GM12878 (cell line): ENCODE measurements at regions not wholly inside any gene's neighbourhood (a gene's known extent, or its start where the extent isn't known, plus 50 kb on each side); places are given as distances from the start of the nearest gene placed in this dataset.

ENCODE experiments used
- ATAC-seq: fragments of 200-7000 bp; cut with Tn5 transposase; 3 replicates; pipeline ENCODE4 v1.9.1; 2020; ENCODE audit warnings: mild to moderate bottlenecking, moderate library complexity
- BruUV-seq: library from RNA; stranded (reverse); fragments of 400-500 nt; replicated peaks from 2 replicates; lab custom pipeline; 2021; lab: Mats Ljungman, UMichigan
- CTCF ChIA-PET: fragments of 300-600 bp; sonication (Branson Sonifier 250); formaldehyde crosslinking; extraction: SDS; loops from one replicate; lab custom pipeline; 2021; ENCODE audit warnings: inconsistent platforms; lab: Yijun Ruan, JAX
- POLR2A ChIA-PET: fragments of 350-600 bp; formaldehyde crosslinking; extraction: SDS; loops from one replicate; lab custom pipeline; 2021; ENCODE audit warnings: inconsistent platforms; lab: Charles Lee
- RAD21 ChIA-PET: fragments of 300-600 bp; sonication (Branson Sonifier 250); formaldehyde crosslinking; loops from one replicate; lab custom pipeline; 2023; ENCODE audit warnings: antibody characterized with exemption; ENCODE audit not compliant: unreplicated experiment; lab: Charles Lee
- SMC1A ChIA-PET: fragments of 300-600 bp; sonication (Branson Sonifier 250); formaldehyde crosslinking; loops from one replicate; lab custom pipeline; 2023; ENCODE audit not compliant: unreplicated experiment, uncharacterized antibody; lab: Charles Lee
- DNase-seq: peaks from one replicate; pipeline ENCODE4 v3.0.0-alpha.2; 2011; ENCODE audit warnings: low read depth, low spot score
- FAIRE-seq: peaks from 3 replicates; lab custom pipeline; 2011; peaks lifted over from hg19 to GRCh38; lab: Jason Lieb, UNC
- H2AFZ ChIP-seq: 2 replicates; pipeline ENCODE4 v1.6.0; 2011; ENCODE audit warnings: low read depth, low read length, control low read depth; ENCODE audit not compliant: control insufficient read depth
- H3K27ac ChIP-seq: 2 replicates; pipeline ENCODE4 v1.5.1; 2011; ENCODE audit warnings: control low read depth; ENCODE audit not compliant: control insufficient read depth, insufficient read depth
- H3K27me3 ChIP-seq, 2 experiments: replicated peaks in 1 of 2; 2 replicates each; pipeline versions ENCODE4 v1.6.0 to v1.6.1; 2011; ENCODE audit warnings: low read length in 1 of 2; ENCODE audit not compliant: control insufficient read depth in 2 of 2, insufficient read depth in 2 of 2
- H3K36me3 ChIP-seq, 2 experiments: 2 replicates each; pipeline ENCODE4 v1.5.1; 2011; ENCODE audit warnings: low read length in 1 of 2; ENCODE audit not compliant: control insufficient read depth in 2 of 2, insufficient read depth in 2 of 2
- H3K4me1 ChIP-seq: 2 replicates; pipeline ENCODE4 v1.6.1; 2011; ENCODE audit warnings: mild to moderate bottlenecking, low read length, moderate library complexity, mixed read lengths; ENCODE audit not compliant: control insufficient read depth, insufficient read depth
- H3K4me2 ChIP-seq: 2 replicates; pipeline ENCODE4 v1.6.0; 2011; ENCODE audit warnings: control low read depth; ENCODE audit not compliant: control insufficient read depth, insufficient read depth
- H3K4me3 ChIP-seq: fragments of 200-600 bp; sonication (generic); 2 replicates; pipeline ENCODE4 v1.5.1; 2016
- H3K79me2 ChIP-seq: 2 replicates; pipeline ENCODE4 v1.6.0; 2011; ENCODE audit warnings: low read length; ENCODE audit not compliant: control insufficient read depth, insufficient read depth
- H3K9ac ChIP-seq: 2 replicates; pipeline ENCODE4 v1.8.0; 2011; ENCODE audit warnings: low read length, control low read depth, mixed read lengths; ENCODE audit not compliant: control insufficient read depth, insufficient read depth
- H3K9me3 ChIP-seq: replicated peaks from 3 replicates; pipeline ENCODE4 v1.5.1; 2011; ENCODE audit warnings: mild to moderate bottlenecking, low read length; ENCODE audit not compliant: control insufficient read depth, insufficient read depth
- H4K20me1 ChIP-seq: 2 replicates; pipeline ENCODE4 v1.6.0; 2011; ENCODE audit not compliant: control insufficient read depth, insufficient read depth
- EZH2 ChIP-seq: IDR thresholded peaks from 2 replicates; pipeline ENCODE4 v1.6.1; 2012; ENCODE audit warnings: low read depth, mild to moderate bottlenecking, control low read depth, inconsistent platforms, low read length, borderline replicate concordance; ENCODE audit not compliant: control insufficient read depth
- KLF5 ChIP-seq: fragments of 450-650 bp; IDR thresholded peaks from 2 replicates; pipeline ENCODE4 v1.6.1; 2014; ENCODE audit warnings: mild to moderate bottlenecking; ENCODE audit not compliant: partially characterized antibody
- SRF ChIP-seq, 2 experiments: IDR thresholded peaks; 2 replicates each; pipeline ENCODE4 v1.6.1; 2011; ENCODE audit warnings: low read depth in 2 of 2, low read length in 2 of 2, mild to moderate bottlenecking in 1 of 2, moderate library complexity in 1 of 2
- ZNF622 ChIP-seq: fragments of 450-650 bp; IDR thresholded peaks from 2 replicates; pipeline ENCODE4 v1.6.1; 2017; ENCODE audit warnings: mild to moderate bottlenecking, inconsistent platforms
- WGBS: methylation state at CpG from one replicate; pipeline ENCODE4 v1.1.6; 2016; ENCODE audit warnings: low lambda C conversion rate; ENCODE audit not compliant: insufficient replicate concordance, insufficient coverage; ENCODE audit errors: missing lambda C conversion rate; 5-methylcytosine and 5-hydroxymethylcytosine counted together
- in situ Hi-C: fragments of 300-500 bp; cut with MboI; formaldehyde crosslinking; loops from 9 replicates; pipeline ENCODE4 v1.14.3; 2018; ENCODE audit warnings: mixed read lengths
- intact Hi-C: fragments of 100-400 bp; cut with micrococcal nuclease; formaldehyde crosslinking; loops from one replicate; pipeline ENCODE4 v1.14.2; 2022; ENCODE audit not compliant: unreplicated experiment

- RAD21 ChIA-PET: interaction anchor here (1.2 to 19.0 kb wide), 13 partner anchors 9 to 283 kb away, joined by 3 to 774 read pairs (median 25); partner anchors contain the start of gene TNFAIP3
- intact Hi-C loops: loop anchor here (2.0 to 5.0 kb wide), 2 partner anchors 33 to 140 kb away; no protein-coding TSS in a partner anchor
- CTCF ChIA-PET: interaction anchor here (0.6 to 16.7 kb wide), 12 partner anchors 8 to 237 kb away, joined by 3 to 712 read pairs (median 57); partner anchors contain the start of gene TNFAIP3
- peaks cover 34% of the 10 kb centered on the region for H3K4me1 ChIP-seq
- no peaks in the 10 kb centered on the region for H3K36me3 ChIP-seq
- no TSS peak for BruUV-seq
- no peak overlapping the region for H3K9ac ChIP-seq
- H3K4me3 ChIP-seq: no peak overlapping the region
- DNase-seq (no peak), ATAC-seq (no peak), FAIRE-seq (no peak)
- 3% methylated on average over 2 of the region's 2 CpGs for WGBS
- peak overlapping the region; percentile 65; the same call in 1 of the 2 replicates for H2AFZ ChIP-seq
- POLR2A ChIA-PET: interaction anchor here (0.6 to 5.1 kb wide), 5 partner anchors 30 to 112 kb away, joined by 3 to 41 read pairs (median 17); partner anchors contain the start of gene TNFAIP3
- H3K27me3 ChIP-seq: no peaks in the 10 kb centered on the region
- no peak overlapping the region for H3K4me2 ChIP-seq
- SMC1A ChIA-PET: interaction anchor here (0.9 to 34.9 kb wide), 11 partner anchors 8 to 237 kb away, joined by 3 to 1237 read pairs (median 33); partner anchors contain the start of gene TNFAIP3
- in situ Hi-C loops: loop anchor here (5.0 kb wide), 3 partner anchors 75 to 235 kb away; partner anchors contain the start of gene TNFAIP3
- peaks cover 6% of the 10 kb centered on the region; the same call in 2 of the 3 replicates for H3K9me3 ChIP-seq
- peaks cover 9% of the 10 kb centered on the region for H3K79me2 ChIP-seq
- TF ChIP-seq EZH2 (no peak), KLF5 (no peak)
- TF ChIP-seq, all 136 proteins: peak for 0
- Histone ChIP-seq H4K20me1 (no peaks in the 10 kb centered on the region), H3K27ac (peak overlapping the region; percentile 28; the same call in 1 of the 2 replicates)
Observed at GRCh38 chr6:137941995-137942394, 74.9 kb downstream of the TNFAIP3 start.

DNA sequence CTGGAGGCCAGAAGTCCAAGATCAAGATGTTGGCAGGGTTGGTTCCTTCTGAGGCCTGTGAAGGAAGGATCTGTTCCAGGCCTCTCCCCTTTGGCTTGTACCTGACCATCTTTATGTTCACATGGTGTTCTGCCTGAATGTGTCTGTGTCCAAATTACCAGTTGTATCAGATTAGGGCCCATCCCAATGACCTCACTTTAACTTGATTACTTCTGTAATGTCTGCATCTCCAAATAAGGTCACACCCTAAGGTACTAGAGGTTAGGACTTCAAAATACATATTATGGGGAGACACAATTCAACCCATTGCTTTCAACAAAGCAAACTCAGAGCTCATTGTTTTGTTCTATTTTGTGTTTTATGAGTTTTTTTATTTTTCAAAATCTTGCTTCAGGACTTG is 75.7 kb downstream of the TNFAIP3 start:
- SMC1A ChIA-PET: interaction anchor here (0.6 to 34.9 kb wide), 17 partner anchors 8 to 237 kb away, joined by 3 to 1237 read pairs (median 3); partner anchors contain the start of gene TNFAIP3
- no peak overlapping the region for H3K4me3 ChIP-seq
- no peaks in the 10 kb centered on the region for H3K36me3 ChIP-seq
- H3K79me2 ChIP-seq: peaks cover 9% of the 10 kb centered on the region
- H4K20me1 ChIP-seq: no peaks in the 10 kb centered on the region
- FAIRE-seq (no peak), ATAC-seq (no peak), DNase-seq (no peak)
- RAD21 ChIA-PET: interaction anchor here (0.7 to 19.0 kb wide), 14 partner anchors 8 to 280 kb away, joined by 3 to 774 read pairs (median 19); partner anchors contain the start of gene TNFAIP3
- peaks cover 34% of the 10 kb centered on the region for H3K4me1 ChIP-seq
- intact Hi-C loops (loop anchor here (5.0 kb wide), 1 partner anchor 140 kb away; no protein-coding TSS in a partner anchor), in situ Hi-C loops (loop anchor here (5.0 kb wide), 3 partner anchors 75 to 235 kb away; partner anchors contain the start of gene TNFAIP3)
- H3K9me3 ChIP-seq: peaks cover 6% of the 10 kb centered on the region; the same call in 2 of the 3 replicates
- H3K9ac ChIP-seq: no peak overlapping the region
- H3K27ac ChIP-seq: peak overlapping the region; percentile 28; the same call in 1 of the 2 replicates
- CTCF ChIA-PET: interaction anchor here (0.8 to 16.7 kb wide), 12 partner anchors 11 to 237 kb away, joined by 3 to 712 read pairs (median 57); partner anchors contain the start of gene TNFAIP3
- H2AFZ ChIP-seq: peak overlapping the region; percentile 65; the same call in 1 of the 2 replicates
- H3K27me3 ChIP-seq: no peaks in the 10 kb centered on the region
- no peak overlapping the region for H3K4me2 ChIP-seq
- POLR2A ChIA-PET: interaction anchor here (0.6 to 5.1 kb wide), 6 partner anchors 12 to 420 kb away, joined by 3 to 41 read pairs (median 4); partner anchors contain the start of gene TNFAIP3
- TF ChIP-seq SRF (IDR thresholded peaks at IDR 0.05; ENCODE audit: low read depth in 2 of 2, low read length in 2 of 2) (0 out of 4 replicates have a peak, but pooled peaks of 1 of the 2 experiments have one; percentile 19), ZNF622 (no peak)
- no TSS peak for BruUV-seq
